GM10248 (cell line): ENCODE measurements at regions not wholly inside any gene's neighbourhood (a gene's known extent, or its start where the extent isn't known, plus 50 kb on each side); places are given as distances from the start of the nearest gene placed in this dataset.

Source experiments
- CTCF ChIA-PET: fragments of 300-600 bp; sonication (Branson Sonifier 250); formaldehyde crosslinking; extraction: SDS; loops from one replicate; lab custom pipeline; 2021; ENCODE audit warnings: antibody characterized with exemption; lab: Yijun Ruan, JAX
- POLR2A ChIA-PET: fragments of 350-650 bp; sonication (Branson Sonifier 250); formaldehyde crosslinking; extraction: SDS; loops from one replicate; lab custom pipeline; 2020; ENCODE audit warnings: antibody characterized with exemption; lab: Yijun Ruan, JAX
- DNase-seq: peaks from one replicate; pipeline ENCODE4 v3.0.0; 2012; ENCODE audit errors: extremely low spot score
- TF ChIP-seq, protein P1 (sequence below): IDR thresholded peaks from 2 replicates; pipeline ENCODE4 v1.5.1; 2012; ENCODE audit warnings: mild to moderate bottlenecking, low read depth; ENCODE audit errors: extremely low read depth, missing control alignments, control extremely low read depth

DNA sequence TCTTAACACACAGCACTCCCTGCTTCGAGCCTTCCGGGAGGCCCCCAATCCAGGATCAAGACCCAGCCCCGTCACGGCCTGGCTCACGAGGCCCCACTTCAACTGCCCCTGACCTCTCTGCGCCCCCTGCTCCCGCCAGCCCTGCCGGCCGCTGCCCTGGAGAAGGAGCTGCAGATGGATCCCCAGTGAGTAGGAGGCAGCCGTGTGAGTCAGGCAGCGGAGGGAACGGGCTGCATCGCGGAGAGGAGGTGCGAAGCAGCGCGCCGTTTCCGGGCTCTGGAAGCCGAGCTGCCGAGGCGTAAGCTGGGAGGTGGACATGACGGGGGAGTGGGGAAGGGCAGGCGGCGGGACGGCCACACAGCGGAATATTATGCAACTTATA is 133.4 kb downstream of the TPRA1 start:
- TF ChIP-seq, protein P1, sequence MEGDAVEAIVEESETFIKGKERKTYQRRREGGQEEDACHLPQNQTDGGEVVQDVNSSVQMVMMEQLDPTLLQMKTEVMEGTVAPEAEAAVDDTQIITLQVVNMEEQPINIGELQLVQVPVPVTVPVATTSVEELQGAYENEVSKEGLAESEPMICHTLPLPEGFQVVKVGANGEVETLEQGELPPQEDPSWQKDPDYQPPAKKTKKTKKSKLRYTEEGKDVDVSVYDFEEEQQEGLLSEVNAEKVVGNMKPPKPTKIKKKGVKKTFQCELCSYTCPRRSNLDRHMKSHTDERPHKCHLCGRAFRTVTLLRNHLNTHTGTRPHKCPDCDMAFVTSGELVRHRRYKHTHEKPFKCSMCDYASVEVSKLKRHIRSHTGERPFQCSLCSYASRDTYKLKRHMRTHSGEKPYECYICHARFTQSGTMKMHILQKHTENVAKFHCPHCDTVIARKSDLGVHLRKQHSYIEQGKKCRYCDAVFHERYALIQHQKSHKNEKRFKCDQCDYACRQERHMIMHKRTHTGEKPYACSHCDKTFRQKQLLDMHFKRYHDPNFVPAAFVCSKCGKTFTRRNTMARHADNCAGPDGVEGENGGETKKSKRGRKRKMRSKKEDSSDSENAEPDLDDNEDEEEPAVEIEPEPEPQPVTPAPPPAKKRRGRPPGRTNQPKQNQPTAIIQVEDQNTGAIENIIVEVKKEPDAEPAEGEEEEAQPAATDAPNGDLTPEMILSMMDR = no peak
- ChIA-PET CTCF (interaction anchor here (0.8 to 9.1 kb wide), 9 partner anchors 10 to 935 kb away, joined by 3 to 51 read pairs (median 5); no protein-coding TSS in a partner anchor), POLR2A (no interaction called here)
- DNase-seq = no peak

DNA sequence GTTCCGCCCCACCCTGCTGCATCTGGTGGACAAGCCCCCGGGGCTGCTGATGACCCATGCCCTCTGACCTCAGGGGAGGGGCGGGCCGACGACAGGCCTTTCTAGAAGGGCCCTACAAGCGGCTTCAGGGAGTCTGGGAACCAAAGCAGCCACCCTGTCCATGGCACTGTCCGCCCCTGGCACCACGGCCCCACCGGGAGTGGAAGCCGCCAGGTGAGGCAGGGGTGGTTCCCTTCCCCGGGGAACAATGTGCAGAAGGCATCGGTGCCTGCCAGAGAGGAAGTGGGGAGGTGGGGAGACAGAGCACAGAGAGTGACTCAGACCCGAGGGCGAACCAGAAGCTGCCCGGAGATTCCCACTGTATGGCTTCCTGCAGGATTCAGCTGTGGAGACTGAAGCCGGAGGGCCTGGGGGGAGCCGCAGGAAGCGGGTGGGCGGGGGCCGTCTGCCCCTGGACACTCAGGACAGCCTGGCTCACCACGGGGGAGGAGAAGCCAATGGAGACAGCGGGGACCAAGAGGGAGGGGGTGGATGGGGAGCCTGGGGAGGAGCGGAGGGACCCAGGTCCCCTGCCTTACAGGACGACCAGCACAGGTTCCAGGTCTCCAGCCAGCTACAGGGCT is 134.0 kb downstream of the TPRA1 start:
- no peak for DNase-seq
- ChIA-PET CTCF (interaction anchor here (0.8 to 9.1 kb wide), 17 partner anchors 9 to 934 kb away, joined by 3 to 51 read pairs (median 7); no protein-coding TSS in a partner anchor), POLR2A (no interaction called here)
- TF ChIP-seq, protein P1 = no peak

DNA sequence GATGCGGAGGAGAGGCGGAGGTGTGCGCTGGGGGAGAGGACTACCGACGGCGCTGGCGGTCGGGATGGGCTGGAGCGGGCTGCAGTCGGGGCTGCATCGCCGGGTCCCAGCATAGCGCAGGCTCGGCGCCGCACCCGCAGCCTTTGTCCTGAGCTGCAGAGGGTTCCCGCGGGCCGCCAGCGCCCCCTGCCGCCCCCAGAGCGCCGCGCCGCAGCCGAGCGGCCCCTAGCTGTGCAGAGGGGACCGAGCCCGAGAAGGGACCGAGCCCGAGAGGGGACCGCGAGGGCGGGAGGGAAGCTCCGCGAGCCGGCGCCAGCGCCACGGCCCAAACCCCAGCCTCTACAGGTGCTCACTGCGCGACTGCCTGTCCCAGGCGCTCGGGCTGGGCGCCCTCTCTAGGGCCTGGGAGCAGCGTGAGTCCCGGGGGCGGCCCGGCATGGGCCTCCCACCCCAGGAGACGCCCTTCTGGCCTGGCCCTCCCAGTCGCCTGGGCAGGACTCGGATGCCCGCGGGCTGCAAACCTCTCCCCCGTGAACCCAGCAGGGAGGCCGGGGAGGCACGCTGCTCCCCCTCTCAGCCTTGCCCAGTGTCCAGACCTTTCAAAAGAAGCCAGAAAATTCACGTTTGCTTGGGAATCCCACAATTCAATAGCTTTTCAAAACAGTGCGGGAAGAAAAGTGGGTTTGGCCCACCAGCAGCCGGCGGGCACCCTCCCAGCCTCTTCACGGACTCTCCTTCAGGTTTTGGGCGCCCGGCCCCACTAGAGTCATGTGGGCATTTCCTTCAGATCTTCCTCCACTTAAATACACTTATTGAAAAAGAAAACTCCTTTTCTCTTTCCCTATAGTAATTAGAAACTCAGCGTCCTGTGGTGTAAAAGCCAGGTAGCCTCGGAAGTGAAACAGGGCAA is 134.7 kb downstream of the TPRA1 start:
- CTCF ChIA-PET = interaction anchor here (0.6 to 9.1 kb wide), 30 partner anchors 9 to 951 kb away, joined by 3 to 51 read pairs (median 4); no protein-coding TSS in a partner anchor
- TF ChIP-seq, protein P1 = peak; percentile 93
- POLR2A ChIA-PET = no interaction called here
- DNase-seq = peak; percentile 89

DNA sequence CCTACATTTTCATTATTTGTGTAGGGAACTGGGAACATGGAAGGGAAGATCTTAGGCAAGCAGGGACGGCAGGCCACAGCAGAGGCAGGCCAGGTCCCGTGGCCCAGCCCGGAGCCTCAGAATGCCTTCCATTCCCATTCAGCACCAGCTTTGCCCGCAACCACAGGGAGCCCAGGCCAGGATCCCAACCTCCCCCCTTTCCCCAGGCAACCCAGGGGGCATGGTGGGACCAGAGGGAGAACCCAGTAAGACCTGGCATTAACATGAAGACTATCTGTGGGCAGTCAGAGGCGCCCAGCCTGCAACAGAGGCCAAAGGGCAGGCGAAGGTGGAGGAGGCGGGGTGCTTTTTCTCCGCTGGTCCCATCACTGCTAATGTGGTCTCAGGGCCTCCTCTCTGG is 135.6 kb downstream of the TPRA1 start:
- CTCF ChIA-PET = interaction anchor here (0.9 to 9.1 kb wide), 25 partner anchors 8 to 950 kb away, joined by 3 to 51 read pairs (median 5); no protein-coding TSS in a partner anchor

DNA sequence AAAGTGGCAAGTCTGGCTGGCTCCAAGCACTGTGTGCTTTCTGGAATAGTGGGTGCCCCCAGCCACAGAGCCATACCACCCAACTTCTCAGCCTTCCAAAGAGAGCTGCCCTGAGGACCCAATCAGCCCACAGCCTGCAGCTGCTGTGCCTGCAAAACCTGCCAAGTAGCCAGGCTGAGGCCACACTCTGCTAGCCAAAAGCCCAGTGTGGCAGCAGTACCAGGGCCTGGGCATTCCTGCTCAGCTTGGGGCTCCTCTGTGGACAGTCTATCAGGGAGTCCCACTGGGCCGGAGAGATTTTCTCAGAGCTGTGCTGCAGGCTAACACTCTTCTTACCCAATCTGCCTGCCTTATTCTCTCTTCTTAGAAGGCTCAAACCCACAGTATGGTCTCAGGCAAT is 136.5 kb downstream of the TPRA1 start:
- DNase-seq = no peak
- CTCF ChIA-PET = interaction anchor here (0.9 to 9.1 kb wide), 7 partner anchors 11 to 776 kb away, joined by 3 to 51 read pairs (median 16); no protein-coding TSS in a partner anchor
- POLR2A ChIA-PET = no interaction called here
- TF ChIP-seq, protein P1 = no peak

More for the DNA sequence above, 135.6 kb downstream of the TPRA1 start:
- TF ChIP-seq, protein P1 = no peak
- DNase-seq = no peak
- POLR2A ChIA-PET = no interaction called here

DNA sequence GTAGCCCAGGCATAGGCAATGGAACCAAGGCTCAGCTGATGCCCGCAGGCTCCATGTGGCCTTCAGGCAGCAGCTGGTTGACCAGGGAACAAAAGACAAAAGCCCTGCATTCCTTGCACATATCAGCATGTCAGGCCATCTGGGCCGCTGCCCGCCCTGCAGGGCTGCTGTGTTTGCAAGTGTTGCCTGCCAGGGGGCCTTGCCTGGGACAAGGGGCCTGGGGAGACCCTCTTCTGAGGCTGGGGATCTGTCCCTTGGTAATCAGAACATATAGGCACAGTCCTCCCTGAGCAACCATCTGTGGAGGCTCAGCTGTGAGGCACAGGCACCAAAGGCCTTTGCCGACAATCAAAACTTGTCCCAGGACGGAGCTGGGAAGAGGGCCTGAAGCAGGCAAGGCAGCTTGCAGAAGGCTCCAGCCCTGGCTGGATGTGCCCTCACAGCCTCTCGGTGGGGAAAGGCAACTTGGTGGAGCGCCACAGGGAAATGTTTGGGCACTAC is 138.2 kb downstream of the TPRA1 start:
- TF ChIP-seq, protein P1 = no peak
- ChIA-PET POLR2A (no interaction called here), CTCF (interaction anchor here (0.9 to 9.1 kb wide), 7 partner anchors 9 to 930 kb away, joined by 3 to 51 read pairs (median 4); no protein-coding TSS in a partner anchor)
- no peak for DNase-seq
